ENCODE measurements at regions not wholly inside any gene's neighbourhood (a gene's known extent, or its start where the extent isn't known, plus 50 kb on each side); places are given as distances from the start of the nearest gene placed in this dataset.
A peak's percentile ranks its signal among the peaks of the same experiment; 100 is the strongest.

DNA sequence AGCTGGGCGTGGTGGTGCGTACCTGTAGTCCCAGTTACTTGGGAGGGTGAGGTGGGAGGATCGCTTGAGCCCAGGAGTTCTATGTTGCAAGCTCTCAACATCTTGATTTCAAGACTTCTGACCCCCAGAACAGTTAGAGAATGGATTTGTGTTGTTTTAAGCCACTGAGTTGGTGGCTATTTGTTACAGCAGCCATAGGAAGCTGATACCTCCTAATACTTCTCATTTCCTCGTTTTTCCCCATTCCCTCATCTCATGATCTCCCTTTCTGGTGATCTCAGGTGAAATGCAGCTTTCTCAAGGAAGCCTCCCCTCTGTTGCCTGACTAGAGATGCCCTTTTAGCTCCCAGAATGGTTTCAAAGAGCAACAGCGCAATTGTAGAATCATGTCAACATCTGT lies 378.8 kb downstream of the TYW1 start:
- DNase-seq (ENCODE audit: low read depth): no peak
- TF ChIP-seq, protein P1, sequence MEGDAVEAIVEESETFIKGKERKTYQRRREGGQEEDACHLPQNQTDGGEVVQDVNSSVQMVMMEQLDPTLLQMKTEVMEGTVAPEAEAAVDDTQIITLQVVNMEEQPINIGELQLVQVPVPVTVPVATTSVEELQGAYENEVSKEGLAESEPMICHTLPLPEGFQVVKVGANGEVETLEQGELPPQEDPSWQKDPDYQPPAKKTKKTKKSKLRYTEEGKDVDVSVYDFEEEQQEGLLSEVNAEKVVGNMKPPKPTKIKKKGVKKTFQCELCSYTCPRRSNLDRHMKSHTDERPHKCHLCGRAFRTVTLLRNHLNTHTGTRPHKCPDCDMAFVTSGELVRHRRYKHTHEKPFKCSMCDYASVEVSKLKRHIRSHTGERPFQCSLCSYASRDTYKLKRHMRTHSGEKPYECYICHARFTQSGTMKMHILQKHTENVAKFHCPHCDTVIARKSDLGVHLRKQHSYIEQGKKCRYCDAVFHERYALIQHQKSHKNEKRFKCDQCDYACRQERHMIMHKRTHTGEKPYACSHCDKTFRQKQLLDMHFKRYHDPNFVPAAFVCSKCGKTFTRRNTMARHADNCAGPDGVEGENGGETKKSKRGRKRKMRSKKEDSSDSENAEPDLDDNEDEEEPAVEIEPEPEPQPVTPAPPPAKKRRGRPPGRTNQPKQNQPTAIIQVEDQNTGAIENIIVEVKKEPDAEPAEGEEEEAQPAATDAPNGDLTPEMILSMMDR (IDR thresholded peaks at IDR 0.05; ENCODE audit: control insufficient read depth, extremely low read depth, insufficient read depth): no peak
- H3K4me3 ChIP-seq (ENCODE audit: low read depth, low read length): no peak overlapping the region

- no peak overlapping the region for H3K4me3 ChIP-seq (ENCODE audit: low read depth, low read length)
- DNase-seq (ENCODE audit: low read depth): peak; percentile 50
- TF ChIP-seq, protein P1 (IDR thresholded peaks at IDR 0.05; ENCODE audit: control insufficient read depth, extremely low read depth, insufficient read depth): peak; percentile 89
Observed at GRCh38 chr7:67377939-67378862, 381.6 kb downstream of the TYW1 start.

- no peak overlapping the region for H3K4me3 ChIP-seq (ENCODE audit: low read depth, low read length)
- no peak for DNase-seq (ENCODE audit: low read depth)
- TF ChIP-seq, protein P1 (IDR thresholded peaks at IDR 0.05; ENCODE audit: control insufficient read depth, extremely low read depth, insufficient read depth): no peak
Observed at GRCh38 chr7:67380326-67380725, 383.7 kb downstream of the TYW1 start.

GRCh38 chr7:67380858-67381257 lies 384.2 kb downstream of the TYW1 start:
- TF ChIP-seq, protein P1 (IDR thresholded peaks at IDR 0.05; ENCODE audit: control insufficient read depth, extremely low read depth, insufficient read depth): no peak
- DNase-seq (ENCODE audit: low read depth): no peak
- no peak overlapping the region for H3K4me3 ChIP-seq (ENCODE audit: low read depth, low read length)

DNA sequence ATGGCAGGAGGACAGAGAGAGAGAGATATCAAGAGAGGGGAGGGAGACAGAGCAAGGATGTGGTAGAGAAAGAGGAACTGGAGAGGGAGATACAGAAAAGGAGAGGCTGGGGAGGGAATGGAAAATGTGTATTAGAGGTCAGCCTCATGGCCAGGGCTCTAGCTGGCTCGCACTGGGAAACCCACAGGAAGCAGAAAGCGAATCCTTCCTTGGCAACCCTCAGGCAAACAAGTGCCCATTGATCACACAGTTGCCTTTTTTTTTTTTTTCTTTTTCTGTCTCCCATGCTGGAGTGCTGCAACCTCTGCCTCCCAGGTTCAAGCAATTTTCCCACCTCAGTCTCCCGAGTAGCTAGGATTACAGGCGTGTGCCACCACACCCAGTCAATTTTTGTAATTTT lies 391.2 kb downstream of the TYW1 start:
- DNase-seq (ENCODE audit: low read depth): no peak
- TF ChIP-seq, protein P1 (IDR thresholded peaks at IDR 0.05; ENCODE audit: control insufficient read depth, extremely low read depth, insufficient read depth): no peak
- no peak overlapping the region for H3K4me3 ChIP-seq (ENCODE audit: low read depth, low read length)

GRCh38 chr7:67391168-67391567 lies 394.5 kb downstream of the TYW1 start:
- DNase-seq (ENCODE audit: low read depth): no peak
- TF ChIP-seq, protein P1 (IDR thresholded peaks at IDR 0.05; ENCODE audit: control insufficient read depth, extremely low read depth, insufficient read depth): no peak
- no peak overlapping the region for H3K4me3 ChIP-seq (ENCODE audit: low read depth, low read length)

Measured in LNCaP clone FGC (cell line).